ENCODE measurements at regions not wholly inside any gene's neighbourhood (a gene's known extent, or its start where the extent isn't known, plus 50 kb on each side); places are given as distances from the start of the nearest gene placed in this dataset.

DNA sequence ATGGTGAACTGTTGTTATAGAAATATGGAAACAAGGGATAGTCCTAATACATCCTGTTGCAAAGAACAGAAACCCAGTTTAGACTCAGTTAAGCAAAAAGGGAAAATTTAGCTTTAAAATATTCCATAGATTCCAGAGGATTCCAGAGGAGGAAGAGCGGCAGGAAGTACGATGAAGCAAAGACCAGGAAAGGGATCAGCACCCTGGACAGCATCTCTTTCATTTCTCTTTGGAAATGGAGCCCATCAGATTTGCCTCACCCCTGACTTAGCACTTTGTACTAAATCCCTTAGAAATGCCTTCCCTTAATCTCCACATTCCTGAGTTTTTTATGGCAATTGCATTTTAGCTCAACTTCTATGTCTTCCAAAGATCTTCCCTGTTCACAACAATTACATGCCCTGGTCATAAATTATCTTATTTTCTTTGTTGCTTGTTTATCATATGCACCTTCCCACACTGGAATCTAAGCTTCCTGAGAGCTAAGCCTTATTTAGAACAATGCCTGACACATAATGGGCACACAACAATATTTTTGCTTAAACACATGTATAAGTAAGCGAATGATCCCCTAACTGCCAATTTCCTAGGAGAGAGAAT is 150.0 kb upstream of the RBFOX1 start:
- no peak for DNase-seq

DNA sequence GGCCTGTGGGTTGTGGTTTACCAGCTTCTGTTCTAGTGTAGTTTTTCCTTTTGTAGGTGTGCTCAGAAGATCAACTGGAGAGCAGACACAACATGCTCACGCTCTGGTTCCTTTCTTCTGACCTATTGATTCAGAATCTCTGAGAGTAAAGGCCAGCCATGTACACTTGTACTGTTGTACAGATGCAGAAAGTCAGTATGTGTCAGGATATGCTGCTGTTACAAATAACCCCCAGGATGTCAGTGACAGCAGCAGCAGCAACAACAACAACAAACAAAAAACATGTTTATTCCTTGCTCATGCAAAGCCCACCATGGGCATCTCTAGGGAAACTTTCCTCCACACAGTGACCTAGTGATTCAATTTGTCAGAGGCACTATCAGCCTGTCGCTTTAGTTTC is 154.8 kb upstream of the RBFOX1 start:
- no peak for DNase-seq

DNA sequence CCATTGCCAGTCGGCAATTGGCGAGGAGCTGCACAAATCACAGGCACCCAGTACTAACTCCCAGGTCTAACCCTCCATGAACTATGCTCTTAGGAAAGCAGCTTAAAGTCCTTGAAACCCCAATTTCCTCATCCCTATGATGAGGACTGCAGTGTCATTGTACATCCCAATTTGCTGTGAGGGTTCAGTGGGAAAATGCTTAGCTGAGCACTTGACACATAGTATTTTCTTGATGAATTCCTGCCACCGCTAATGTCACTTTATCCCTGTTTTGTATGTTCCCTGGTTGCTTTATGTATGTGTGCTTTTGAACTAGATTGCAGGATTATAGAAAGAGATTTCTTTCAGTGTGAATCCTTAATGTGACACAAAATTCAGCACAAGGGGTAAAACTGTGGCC is 161.5 kb upstream of the RBFOX1 start:
- no peak for DNase-seq

DNA sequence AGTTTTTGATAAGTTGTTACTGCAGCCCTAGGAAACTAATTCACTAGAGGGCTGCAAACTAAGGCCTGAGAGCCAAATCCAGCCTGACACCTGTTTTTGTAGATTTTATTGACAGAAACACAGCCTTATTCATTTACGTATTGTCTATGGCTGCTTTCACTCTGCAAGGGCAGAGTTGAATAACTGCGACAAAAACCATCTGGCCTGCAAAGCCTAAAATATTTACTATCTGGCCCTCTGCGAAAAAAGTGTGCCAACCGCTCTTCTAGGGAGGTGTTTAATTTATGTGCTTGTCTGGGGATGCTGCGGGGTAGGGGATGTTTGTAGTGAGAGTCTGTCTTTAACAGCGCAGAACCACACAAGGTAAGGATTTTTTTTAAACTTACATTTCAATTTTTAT is 165.0 kb upstream of the RBFOX1 start:
- no peak for DNase-seq

DNA sequence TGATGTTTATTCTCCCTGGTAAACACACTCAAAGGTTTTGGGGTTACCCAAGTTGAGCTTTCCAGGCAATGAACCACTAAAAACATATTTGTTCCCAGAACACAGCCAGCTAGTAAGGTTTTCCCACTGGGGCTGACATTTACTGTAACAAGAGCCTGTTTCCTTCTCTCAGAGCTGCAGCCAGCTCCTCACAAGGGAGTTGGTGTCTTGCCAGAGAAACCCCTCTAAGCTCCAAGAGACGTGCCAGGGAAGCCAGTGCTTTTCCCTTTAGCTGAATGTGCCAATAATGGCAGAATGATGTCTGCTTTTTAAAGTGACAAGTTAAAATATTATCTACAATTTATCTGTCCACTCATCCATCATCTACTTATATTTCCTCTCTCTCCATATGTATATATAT is 170.8 kb upstream of the RBFOX1 start:
- DNase-seq, result no peak

DNA sequence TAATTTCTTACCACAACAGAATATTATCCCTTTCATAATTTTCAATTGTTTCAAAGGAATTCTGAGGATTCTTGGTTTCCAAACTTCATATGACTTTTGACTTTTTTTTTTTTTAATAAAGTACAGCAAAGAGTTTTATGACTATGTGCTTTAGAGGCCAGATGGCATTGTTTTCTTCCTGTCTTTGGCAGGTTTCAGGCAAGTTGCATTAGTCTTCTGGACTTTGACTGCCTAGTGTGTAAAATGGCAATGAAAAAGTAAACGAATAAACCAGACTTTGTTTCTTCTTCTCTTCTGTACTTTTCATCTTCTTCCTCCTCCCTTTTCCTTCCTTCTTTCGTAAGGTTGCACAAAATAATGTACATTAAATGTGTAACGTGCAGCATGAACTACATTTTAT is 172.6 kb upstream of the RBFOX1 start:
- no peak for DNase-seq

DNA sequence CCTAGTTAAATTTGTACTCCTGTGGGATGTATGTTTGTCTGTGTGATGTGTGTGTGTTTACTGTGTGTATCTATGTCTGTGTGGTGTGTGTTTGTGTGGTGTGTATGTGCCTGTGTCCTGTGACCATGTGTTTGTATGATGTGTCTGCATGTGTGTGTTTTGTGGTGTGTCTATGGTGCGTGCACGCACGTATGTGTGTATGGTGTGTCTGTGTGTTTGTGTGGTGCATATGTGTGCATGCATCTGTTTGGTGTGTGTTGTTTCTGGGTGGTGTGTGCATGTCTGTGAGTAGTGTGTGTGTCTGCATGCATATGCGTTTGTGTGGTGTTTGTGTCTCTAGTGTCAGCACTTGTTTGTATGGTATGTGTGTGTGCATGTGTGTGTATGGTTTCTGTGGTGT is 174.2 kb upstream of the RBFOX1 start:
- DNase-seq, result no peak

DNA sequence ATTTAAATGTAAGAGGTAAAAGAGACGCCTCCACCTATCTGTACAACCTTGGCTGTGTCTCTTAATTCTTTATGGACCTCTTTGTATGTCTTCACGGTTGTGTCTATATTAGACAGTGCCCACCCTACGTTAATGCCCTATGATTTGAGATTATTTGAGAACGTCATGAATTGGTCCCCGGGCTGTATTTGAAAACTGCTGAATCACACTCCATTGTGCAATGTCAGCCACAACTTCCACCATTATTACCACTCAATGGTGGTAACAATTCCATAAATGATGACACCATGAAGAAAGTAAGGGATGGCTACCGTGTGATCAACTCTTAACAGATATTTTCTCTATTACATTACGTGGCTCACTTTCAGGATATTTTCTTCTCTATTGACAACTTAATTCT is 182.4 kb upstream of the RBFOX1 start:
- DNase-seq, result no peak

DNA sequence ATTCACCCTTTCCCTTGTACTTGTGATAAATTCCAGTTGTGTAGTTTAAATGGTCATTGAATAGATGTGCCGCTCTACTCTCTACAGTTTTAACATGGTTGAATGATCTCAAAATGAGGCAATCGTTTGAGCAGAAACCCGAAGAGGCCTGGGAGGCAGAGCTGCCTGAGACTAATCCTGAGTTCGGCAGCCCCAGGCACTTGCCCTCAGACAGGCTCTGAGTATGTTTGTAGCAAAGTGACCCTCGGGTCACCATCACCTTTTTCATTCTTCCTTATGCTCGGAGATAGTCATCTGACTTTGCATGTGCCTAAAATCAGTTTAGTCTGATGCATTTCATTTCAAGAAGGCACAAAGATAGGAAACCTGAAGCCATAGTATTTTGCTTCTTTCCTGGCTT is 184.0 kb upstream of the RBFOX1 start:
- DNase-seq, result no peak

DNA sequence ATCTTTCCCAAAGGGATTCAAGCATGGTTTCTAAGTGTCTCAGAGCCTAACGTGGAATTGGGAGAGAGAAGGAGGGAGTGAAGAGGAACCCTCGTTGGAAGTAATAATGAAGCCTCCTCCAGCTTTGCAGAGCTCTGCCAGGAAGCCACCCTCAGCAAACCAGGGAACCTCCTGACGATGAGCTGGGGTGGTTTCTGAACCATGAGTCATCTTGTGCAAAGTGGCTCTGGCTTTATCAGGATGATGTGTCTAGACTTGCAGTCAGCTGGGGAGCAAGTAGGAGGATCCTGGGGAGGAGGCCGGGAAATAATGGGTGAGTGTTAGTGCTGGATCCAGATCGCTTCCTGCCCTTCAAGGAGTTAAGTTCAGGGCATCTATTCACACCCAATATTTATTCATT is 191.7 kb upstream of the RBFOX1 start:
- no peak for DNase-seq

DNA sequence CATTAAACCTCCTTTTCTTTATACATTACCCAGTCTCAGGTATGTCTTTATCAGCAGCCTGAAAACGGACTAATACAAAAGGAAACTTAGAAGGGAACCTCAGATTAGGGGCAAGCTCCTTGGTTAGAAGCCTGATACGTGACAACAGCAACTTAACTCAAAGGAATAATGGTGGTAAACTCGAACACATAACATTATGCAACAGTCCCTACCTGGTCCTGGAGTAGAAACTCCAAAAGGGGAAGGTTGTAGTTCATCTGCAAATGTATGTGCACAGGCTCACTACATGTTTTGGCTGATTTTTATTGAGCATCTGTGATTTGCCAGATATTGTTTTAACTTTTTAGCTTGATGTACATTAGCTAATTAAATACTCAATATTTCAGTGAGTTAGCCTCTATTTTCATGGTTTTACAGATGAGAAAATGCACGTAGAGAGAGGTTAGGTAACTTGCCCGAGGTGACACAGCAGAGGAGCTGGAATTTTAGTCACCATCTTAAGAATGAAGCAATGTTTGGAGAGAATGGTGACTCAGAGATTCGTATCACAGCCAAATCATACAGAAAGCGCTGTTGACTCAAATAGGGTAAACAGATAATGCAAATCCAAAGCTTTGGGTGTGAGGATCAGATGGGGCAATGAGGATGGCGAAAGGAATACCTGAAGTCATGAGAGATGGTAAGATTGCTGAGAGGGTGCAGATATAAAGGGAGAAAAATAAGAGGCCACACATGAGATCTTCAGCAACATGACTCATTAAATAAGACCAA is 194.9 kb upstream of the RBFOX1 start:
- no peak for DNase-seq

DNA sequence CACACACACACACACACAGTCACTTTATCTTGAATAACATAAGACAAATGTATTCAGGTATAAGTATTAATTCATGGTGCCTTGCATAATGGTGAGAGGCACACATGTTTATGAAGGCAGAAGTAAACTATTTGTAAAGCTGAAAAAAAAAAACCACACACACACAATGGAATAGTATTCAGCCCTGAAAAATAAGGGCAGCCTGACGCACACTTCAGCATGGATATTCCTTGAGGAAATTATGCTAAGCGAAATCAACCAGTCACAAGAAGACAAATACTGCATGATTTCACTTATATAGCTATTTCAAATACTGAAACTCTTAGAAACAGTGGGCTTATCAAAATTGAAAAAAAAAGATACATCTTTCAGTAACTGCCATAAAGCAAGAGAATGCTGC is 200.2 kb upstream of the RBFOX1 start:
- no peak for DNase-seq

DNA sequence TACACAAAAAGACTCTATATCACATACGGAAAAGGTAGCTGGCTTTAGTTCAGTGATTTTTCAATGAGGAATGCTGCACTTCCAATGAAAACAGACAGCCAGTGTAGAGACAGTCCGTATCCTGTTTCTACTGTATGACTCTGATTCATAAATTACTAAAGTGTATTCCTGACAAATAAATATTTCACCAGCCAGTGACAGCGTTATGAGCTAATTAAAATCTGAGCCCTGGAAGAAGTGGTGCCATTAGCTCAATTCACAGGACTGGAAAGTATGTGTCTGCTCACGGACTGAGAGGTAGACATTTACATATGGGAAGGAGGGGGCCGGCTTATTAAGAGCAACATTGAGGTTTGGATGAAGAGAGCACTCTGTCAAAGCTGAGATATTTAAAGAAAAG is 207.9 kb upstream of the RBFOX1 start:
- DNase-seq, result no peak

DNA sequence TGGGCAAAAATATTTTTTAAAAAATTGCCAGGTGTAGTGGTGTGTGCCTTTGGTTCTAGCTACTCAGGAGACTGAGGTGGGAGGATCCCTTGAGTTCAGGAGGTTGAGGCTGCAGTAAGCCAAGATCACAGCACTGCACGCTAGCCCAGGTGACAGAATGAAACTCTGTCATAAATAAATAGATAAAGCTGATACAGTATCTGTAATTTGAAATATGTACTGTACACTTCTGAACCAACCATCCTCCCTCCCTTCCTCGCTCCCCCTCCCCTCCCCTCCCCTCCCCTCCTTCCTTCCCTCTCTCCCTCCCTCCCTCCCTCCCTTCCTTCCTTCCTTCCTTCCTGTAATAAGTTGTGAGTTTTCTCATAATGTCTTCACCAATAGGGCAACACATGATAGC is 208.4 kb upstream of the RBFOX1 start:
- no peak for DNase-seq

DNA sequence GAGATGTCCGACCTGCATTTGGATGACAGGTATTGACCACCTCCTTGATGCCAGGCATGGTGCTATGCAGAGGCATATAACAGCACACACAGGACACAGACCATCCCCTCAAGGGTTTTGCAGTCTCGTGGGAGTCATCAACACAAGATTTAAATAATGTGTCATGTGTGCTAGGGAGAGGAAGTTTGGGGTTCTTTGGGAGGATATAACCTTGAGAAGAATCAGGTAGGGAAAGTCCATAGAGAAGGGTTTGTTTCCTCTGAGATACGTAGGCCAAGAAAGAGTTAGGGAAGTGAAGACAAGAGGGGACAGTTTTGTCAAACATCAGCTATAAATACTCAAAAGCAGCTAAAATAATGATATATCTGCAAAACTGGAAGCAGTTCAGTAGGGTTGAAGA is 215.9 kb upstream of the RBFOX1 start:
- no peak for DNase-seq

DNA sequence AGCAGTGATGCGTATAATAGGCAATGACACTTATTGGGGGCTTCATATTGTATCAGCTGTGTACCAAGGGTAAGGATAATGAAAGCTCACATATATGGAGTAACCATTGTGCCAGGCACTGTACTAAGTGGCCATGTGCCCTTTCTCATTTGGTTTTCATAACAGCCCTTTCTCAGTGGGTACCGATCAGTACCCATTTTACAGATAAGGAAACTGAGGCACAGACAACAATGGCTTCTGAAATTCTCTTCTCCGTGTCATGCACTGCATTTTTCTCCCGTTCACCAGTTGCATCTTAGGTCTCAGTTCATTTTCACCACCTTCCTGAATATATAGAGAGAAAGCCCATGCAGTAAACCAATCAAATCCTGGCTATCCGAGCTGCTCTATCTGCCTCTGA is 216.7 kb upstream of the RBFOX1 start:
- DNase-seq, result no peak

DNA sequence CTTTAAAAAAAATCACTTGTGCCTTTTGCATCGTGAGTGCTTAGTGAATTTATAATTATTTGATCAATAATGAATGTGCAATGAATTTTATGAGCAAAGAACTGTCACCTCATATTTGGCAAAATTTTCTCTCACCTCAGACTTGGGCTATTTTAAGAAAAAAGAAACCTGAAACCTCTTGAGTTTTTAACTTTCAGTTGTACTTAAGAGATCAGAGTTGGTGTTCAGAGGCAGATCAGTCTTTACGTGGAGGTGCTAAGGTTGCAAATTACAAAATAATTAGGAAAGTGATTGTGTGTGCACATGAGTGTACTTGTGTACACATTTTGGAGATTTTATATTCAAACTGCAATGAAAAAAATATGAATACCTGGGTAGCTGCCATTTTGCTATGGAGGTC is 218.7 kb upstream of the RBFOX1 start:
- no peak for DNase-seq

DNA sequence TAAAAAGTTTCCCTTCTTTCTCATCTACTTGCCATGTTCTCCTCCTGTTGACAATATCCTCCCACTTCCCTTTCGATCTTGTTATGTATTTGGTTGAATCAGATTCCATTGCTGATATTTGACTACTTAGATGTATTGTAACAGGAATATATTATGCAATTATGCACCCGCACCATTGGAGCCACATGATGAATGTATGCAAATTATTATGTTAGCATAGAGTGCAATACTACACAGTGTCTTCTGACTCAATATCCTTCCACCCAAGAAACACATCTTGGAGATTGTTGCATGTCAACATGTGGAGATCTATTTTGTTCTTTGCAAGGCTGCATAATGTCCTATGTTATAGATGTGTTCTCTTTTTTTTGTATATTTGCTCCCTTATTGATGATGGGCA is 219.2 kb upstream of the RBFOX1 start:
- no peak for DNase-seq

DNA sequence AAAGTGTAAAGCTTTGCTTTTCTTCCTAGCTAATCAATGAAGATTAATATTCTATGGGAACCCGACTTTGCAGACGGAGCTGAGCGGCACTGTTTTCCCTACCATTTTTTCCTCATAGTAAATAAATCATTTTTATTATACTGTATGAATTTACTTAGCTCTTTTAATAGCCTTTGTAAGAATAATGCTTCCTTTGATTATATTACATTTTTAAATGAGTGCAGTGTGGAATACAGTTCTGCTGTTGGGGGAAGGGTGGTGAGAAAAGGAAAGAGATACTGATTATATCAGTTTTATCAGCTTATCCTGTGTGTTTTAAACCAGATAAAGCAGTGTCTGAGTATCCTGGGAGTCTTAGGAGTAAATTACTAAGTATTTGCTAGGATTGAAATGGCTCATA is 221.4 kb upstream of the RBFOX1 start:
- no peak for DNase-seq

DNA sequence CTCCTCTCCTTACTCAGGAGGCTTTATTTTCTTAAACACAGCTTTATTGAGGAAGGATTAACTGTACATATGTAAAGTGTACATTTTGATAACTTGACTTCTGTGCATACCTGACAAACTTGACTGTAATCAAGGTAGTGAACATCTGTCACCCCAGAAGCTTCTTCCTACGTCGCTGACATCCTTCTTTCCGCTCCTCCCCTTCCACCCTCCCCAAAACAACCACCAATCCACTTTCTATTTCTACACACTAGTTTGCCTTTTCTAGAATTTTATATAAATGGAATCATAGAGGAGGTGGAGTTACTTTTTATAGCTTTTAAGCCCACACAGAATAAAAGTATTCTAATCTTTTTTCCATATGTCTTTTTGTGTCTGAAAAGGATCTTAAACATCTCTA is 225.2 kb upstream of the RBFOX1 start:
- DNase-seq, result no peak

DNA sequence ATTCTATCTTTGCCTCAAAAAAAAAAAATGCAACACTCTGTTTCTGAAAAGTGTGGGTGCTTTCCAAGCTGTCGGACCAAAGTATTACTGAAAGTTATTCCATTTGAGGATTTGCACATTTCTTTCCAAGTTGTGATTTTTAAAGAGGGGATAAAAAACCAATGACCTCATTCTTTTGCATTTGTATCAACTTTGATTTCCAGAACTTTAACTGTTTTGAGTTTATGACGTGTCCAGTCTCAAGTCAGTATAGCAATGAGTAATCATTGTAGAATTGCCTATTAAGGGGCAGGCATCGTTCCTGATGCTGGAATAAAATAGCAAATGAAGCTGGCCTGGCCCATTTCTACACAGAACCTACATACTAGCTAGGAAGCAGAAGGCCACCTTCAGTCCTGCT is 229.6 kb upstream of the RBFOX1 start:
- no peak for DNase-seq

DNA sequence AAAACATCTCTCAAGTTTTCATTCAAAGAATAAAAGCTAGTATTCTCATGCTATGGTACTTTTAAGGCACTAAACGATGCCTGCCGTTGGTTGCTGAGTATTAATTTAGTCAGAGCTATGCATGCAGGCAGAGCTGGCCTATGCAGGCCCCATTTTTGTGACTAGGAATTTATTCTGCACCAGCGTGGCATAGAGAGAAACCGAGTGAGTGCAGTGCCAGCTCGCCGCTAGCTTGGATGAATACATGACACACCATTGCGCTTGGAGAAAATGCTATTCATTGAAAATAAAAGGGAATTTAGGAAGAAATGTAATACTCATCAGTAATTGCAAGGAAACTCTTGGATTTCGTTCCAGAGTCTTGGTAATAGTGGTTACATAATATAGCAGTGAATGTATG is 231.6 kb upstream of the RBFOX1 start:
- DNase-seq, result no peak

DNA sequence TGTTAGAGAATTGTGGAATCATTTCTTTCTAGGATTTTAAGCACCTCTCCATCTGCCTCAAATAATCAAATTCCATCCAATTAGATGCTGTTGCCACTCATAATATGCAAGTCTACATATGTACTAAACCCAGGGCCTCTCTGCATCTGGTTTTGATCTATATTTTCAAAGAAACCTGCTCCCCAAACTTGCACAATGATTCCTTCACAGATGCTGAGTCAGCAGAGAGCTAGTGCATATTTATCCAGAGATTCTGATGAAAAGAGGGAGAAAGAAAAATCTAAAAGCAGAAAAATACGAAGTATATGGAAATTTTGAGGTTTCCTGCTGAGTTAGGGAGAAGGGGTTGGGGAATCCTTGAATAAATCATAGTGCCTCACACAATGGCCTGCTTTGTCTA is 235.1 kb upstream of the RBFOX1 start:
- no peak for DNase-seq

DNA sequence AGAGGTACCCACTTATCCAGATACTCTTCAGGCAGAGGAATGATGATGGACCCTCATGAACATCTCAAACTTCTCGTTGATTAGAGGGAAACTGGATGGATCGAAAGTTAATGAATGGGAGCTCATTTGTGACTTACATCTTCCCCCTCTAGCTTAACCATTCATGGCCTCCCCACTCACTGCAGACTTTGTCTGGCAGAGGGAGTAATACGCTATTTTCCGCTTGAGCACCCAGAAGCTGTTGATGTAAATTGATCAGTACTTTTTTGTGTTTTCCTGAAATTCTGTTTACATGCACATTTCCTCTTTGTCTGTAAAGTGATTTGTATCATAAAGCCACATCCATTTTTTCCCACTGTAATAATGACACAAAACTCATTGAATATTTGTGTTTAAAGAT is 239.1 kb upstream of the RBFOX1 start:
- DNase-seq, result no peak

DNA sequence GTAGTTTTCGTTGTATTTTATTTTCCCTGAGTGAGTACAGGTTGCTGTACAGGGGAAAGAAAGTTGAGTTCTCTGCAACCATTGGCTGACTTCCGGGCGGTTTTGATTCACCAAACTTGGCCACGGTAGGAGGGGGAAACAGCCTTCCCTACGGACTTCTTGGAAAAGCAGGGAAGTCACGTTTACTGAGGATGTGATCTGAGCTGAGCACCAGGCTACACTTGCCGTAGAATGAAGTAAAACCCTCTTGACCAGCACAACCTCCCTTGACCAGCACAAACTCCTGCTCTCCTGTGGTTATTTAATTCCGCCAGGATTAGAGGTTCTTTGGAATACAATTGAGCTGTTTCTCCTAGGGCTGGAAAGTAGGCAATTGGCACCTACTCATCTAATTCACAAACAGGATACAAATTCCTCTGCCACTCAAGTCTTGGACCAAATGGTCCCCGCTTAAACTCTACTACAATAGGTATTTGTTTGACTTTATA is 242.0 kb upstream of the RBFOX1 start:
- no peak for DNase-seq

Data from CD4-positive, alpha-beta T cell treated with Interleukin-10 for 1 hour (primary cell).